Esophagus muscularis mucosa (tissue), 4 donors: ENCODE measurements at regions not wholly inside any gene's neighbourhood (a gene's known extent, or its start where the extent isn't known, plus 50 kb on each side); places are given as distances from the start of the nearest gene placed in this dataset.

Experiments
- EP300 ChIP-seq: sonication (generic); formaldehyde crosslinking; IDR thresholded peaks from one replicate; pipeline ENCODE4 v1.6.1; 2017; ENCODE audit warnings: antibody characterized with exemption
- POLR2A ChIP-seq: fragments of 450-650 bp; IDR thresholded peaks from one replicate; pipeline ENCODE4 v1.6.1; 2017; ENCODE audit warnings: antibody characterized with exemption, moderate library complexity, mild to moderate bottlenecking, low read depth
- TF ChIP-seq, protein P1 (sequence below), 3 experiments: fragments of 200-600 bp in 2 of 3; fragments of 450-650 bp in 1 of 3; sonication (generic) in 2 of 3; IDR thresholded peaks; one replicate each; pipeline ENCODE4 v1.5.1; 2017 to 2019; ENCODE audit warnings: antibody characterized with exemption in 3 of 3, mild to moderate bottlenecking in 2 of 3, moderate library complexity in 1 of 3

DNA sequence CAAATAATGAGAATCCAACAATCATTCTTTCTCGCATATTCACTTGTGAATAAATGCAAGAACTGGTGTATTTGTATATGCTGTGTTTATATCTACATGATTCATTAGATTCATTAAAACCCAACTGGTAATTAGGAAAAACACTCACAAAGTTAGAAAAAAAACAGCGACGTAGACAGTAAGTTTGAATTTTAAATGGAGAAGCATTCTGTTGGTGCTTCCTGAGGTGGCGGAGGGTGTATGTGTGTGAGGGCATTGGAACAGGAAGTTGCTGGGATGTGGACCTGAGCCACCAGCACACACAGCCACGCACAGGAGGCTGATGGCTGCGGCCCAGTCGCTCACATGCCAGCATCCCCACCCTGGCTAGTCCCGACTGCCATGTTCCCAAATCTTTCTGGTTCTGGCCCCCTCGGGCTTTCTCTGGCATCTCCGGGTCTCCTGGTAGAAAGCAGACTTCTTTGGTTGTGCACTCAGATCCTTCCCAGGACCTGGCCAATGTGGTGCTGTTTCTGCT lies 121.6 kb upstream of the IRF2BP2 start:
- no peak for TF ChIP-seq POLR2A
- TF ChIP-seq, protein P1, sequence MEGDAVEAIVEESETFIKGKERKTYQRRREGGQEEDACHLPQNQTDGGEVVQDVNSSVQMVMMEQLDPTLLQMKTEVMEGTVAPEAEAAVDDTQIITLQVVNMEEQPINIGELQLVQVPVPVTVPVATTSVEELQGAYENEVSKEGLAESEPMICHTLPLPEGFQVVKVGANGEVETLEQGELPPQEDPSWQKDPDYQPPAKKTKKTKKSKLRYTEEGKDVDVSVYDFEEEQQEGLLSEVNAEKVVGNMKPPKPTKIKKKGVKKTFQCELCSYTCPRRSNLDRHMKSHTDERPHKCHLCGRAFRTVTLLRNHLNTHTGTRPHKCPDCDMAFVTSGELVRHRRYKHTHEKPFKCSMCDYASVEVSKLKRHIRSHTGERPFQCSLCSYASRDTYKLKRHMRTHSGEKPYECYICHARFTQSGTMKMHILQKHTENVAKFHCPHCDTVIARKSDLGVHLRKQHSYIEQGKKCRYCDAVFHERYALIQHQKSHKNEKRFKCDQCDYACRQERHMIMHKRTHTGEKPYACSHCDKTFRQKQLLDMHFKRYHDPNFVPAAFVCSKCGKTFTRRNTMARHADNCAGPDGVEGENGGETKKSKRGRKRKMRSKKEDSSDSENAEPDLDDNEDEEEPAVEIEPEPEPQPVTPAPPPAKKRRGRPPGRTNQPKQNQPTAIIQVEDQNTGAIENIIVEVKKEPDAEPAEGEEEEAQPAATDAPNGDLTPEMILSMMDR (IDR thresholded peaks at IDR 0.05) = no peak
- TF ChIP-seq EP300 = no peak
